SJCRH30 (cell line): ENCODE measurements at regions not wholly inside any gene's neighbourhood (a gene's known extent, or its start where the extent isn't known, plus 50 kb on each side); places are given as distances from the start of the nearest gene placed in this dataset.
A peak's percentile ranks its signal among the peaks of the same experiment; 100 is the strongest.

Experiments used
- DNase-seq, 2 experiments: peaks; one replicate each; pipeline ENCODE4 v3.0.0-alpha.2; 2015 to 2020
- H3K27ac ChIP-seq: fragments of 250-450 bp; sonication (Bioruptor Pico); 2 replicates; pipeline ENCODE4 v1.5.1; 2020; ENCODE audit warnings: mild to moderate bottlenecking, moderate library complexity
- H3K27me3 ChIP-seq: fragments of 250-450 bp; sonication (Bioruptor Pico); 2 replicates; pipeline ENCODE4 v1.5.1; 2020; ENCODE audit warnings: mild to moderate bottlenecking, moderate library complexity
- H3K36me3 ChIP-seq: fragments of 250-450 bp; sonication (Bioruptor Pico); 2 replicates; pipeline ENCODE4 v1.5.1; 2020; ENCODE audit warnings: mild to moderate bottlenecking, moderate library complexity
- H3K4me1 ChIP-seq: fragments of 250-450 bp; sonication (Bioruptor Pico); 2 replicates; pipeline ENCODE4 v1.5.1; 2020; ENCODE audit warnings: mild to moderate bottlenecking, moderate library complexity
- H3K4me3 ChIP-seq: fragments of 250-450 bp; sonication (Bioruptor Pico); 2 replicates; pipeline ENCODE4 v1.5.1; 2020; ENCODE audit warnings: mild to moderate bottlenecking, moderate library complexity
- H3K9me3 ChIP-seq: fragments of 250-450 bp; sonication (Bioruptor Pico); replicated peaks from 2 replicates; pipeline ENCODE4 v1.5.1; 2020; ENCODE audit warnings: mild to moderate bottlenecking, moderate library complexity

GRCh38 chr11:30089921-30090320, 73.1 kb upstream of the KCNA4 start:
- Histone ChIP-seq H3K4me1 (no peaks in the 10 kb centered on the region), H3K36me3 (no peaks in the 10 kb centered on the region), H3K27me3 (no peaks in the 10 kb centered on the region), H3K4me3 (no peak overlapping the region), H3K9me3 (no peaks in the 10 kb centered on the region), H3K27ac (no peak overlapping the region)
- DNase-seq: no peak

- H3K27me3 ChIP-seq: no peaks in the 10 kb centered on the region
- no peaks in the 10 kb centered on the region; the same call in 1 of the 2 replicates for H3K9me3 ChIP-seq
- H3K27ac ChIP-seq: no peak overlapping the region
- H3K4me3 ChIP-seq: no peak overlapping the region
- DNase-seq: no peak
- no peaks in the 10 kb centered on the region for H3K36me3 ChIP-seq
- no peaks in the 10 kb centered on the region for H3K4me1 ChIP-seq
Measured at GRCh38 chr11:30091246-30091645, 74.4 kb upstream of the KCNA4 start.

- no peaks in the 10 kb centered on the region for H3K36me3 ChIP-seq
- no peak overlapping the region for H3K27ac ChIP-seq
- H3K4me1 ChIP-seq: no peaks in the 10 kb centered on the region
- no peak for DNase-seq
- no peaks in the 10 kb centered on the region; the same call in 1 of the 2 replicates for H3K9me3 ChIP-seq
- H3K4me3 ChIP-seq: no peak overlapping the region
- H3K27me3 ChIP-seq: no peaks in the 10 kb centered on the region
Measured at GRCh38 chr11:30091737-30092136, 74.9 kb upstream of the KCNA4 start.

DNA sequence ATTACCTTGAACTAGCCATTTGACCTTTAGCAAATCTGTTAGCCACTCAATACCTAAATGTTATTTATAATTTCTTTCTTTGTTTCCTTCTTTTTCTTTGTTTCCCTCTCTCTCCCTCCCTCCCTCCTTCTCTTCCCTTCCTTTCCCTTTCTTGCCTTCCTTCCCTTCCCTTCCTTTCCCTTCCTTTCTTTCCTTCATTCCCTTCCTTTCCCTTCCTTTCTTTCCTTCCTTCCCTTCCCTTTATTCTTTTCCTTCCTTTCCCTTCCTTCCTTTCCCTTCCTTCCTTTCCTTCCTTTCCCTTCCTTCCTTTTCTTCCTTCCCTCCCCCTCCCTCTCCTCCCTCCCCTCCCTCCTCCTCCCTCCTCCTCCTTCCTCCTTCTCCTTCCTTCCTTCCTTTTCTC, 75.7 kb upstream of the KCNA4 start:
- Histone ChIP-seq H3K27me3 (no peaks in the 10 kb centered on the region), H3K4me1 (no peaks in the 10 kb centered on the region), H3K36me3 (no peaks in the 10 kb centered on the region), H3K27ac (no peak overlapping the region), H3K4me3 (no peak overlapping the region), H3K9me3 (no peaks in the 10 kb centered on the region; the same call in 1 of the 2 replicates)
- no peak for DNase-seq

DNA sequence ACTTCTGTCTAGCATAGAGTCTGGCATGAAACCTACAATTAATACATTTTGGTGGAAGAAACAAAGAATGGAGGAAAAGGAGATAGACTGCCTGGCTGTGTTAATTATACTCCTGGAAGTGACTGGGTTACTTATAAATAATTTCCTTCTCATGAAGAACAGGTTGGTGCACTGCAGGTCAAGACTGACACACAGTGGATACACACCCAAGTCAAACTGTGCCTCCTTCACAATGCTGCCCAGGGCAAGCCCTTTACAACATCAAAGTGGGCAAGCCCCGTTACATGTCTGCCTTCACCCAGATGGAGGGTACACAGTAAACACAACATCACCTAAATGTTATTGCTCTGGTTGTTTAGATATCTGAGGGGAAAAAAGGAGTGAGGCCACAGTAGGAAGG, 83.7 kb upstream of the KCNA4 start:
- H3K9me3 ChIP-seq: no peaks in the 10 kb centered on the region
- no peak overlapping the region for H3K4me3 ChIP-seq
- H3K36me3 ChIP-seq: no peaks in the 10 kb centered on the region
- H3K4me1 ChIP-seq: no peaks in the 10 kb centered on the region
- DNase-seq: no peak
- no peak overlapping the region for H3K27ac ChIP-seq
- H3K27me3 ChIP-seq: no peaks in the 10 kb centered on the region

DNA sequence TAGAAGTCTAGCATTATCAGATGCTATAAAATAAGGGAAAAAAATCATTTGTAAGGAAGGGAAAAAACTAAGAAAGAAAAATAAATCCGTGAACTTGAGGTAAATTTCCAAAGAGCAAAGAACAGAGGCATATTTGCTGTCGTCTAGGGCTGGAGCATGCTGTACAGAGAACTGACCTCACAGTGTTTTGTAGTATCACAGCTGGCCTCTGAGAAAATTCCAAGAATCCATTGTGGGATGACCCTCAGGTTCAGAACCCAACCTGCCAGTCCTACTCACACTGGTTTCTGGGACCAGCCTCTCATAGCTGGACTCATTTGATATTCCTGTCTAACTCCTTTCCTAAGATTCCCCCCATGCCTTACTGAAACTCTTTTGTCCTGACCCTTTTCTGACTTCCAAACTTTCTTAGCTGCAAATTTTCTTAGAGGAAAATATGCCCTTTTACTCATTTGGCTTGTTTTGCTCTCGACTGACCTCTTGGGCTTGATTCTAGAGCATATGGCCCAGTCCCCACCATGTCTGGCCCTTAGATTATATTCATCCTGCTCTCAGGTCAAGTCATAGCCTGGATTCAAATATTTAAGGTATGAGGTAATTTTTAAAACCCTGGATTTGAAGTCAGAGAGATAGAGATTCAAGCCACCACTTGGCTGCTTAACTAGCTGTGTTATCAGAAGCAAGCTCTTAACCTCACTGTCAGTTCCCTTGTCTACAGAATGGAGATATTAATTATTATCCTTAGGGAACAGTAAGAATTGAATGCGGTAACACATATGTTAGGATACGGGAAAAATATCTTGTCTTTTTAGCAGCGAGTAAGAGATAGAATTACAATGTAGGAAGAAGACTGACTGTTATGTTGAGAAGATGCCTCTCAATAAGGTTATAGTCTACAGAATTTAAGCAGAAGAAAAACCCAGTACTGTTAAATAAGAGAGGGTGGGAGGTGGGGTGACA, 89.7 kb upstream of the KCNA4 start:
- Histone ChIP-seq H3K4me3 (no peak overlapping the region), H3K27me3 (no peaks in the 10 kb centered on the region), H3K9me3 (no peaks in the 10 kb centered on the region), H3K4me1 (peaks cover 8% of the 10 kb centered on the region), H3K36me3 (no peaks in the 10 kb centered on the region), H3K27ac (no peak overlapping the region)
- DNase-seq: no peak

DNA sequence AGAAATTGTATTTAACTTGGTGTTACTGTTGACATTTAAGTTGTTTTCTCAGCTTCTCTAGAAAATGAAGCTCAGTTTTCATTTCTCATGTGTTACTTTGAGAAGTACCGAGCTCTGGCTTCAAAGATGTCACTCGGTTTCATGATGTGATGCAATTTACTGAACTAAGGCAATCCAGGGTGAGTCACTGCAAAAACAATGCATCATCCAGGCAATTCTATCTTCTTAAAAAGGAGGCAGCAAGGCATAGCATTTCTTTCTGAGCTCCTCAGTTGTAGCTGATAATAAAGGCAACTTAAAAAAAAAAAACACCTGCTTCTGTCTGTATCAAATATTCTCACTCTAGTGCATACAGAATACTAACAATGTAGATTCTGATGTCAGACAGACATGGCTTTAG, 91.1 kb upstream of the KCNA4 start:
- peak; percentile 9 to 43 for DNase-seq
- Histone ChIP-seq H3K9me3 (no peaks in the 10 kb centered on the region), H3K27me3 (no peaks in the 10 kb centered on the region), H3K27ac (no peak overlapping the region), H3K4me3 (no peak overlapping the region), H3K36me3 (no peaks in the 10 kb centered on the region), H3K4me1 (peaks cover 8% of the 10 kb centered on the region)

DNA sequence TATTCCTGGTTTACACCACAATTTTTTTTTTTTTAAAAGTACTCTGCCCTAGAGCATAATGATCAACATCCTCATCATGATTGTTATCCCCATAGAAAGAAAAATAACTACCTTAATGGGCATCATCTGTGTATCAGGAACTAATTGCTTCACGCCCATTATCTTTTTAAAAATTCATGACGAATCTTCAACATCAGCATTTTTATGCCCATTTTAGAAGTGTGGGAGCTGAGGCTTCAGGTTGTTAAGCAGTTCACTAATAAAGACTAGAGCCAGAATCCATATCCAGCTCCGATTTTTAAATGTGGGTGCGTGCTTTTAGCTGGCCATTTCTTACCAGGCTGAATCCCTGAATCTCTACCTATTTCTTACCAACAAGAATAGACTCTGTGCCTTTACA, 92.9 kb upstream of the KCNA4 start:
- no peak overlapping the region for H3K27ac ChIP-seq
- no peak overlapping the region for H3K4me3 ChIP-seq
- H3K27me3 ChIP-seq: no peaks in the 10 kb centered on the region
- peaks cover 8% of the 10 kb centered on the region for H3K4me1 ChIP-seq
- no peaks in the 10 kb centered on the region for H3K9me3 ChIP-seq
- no peak for DNase-seq
- no peaks in the 10 kb centered on the region for H3K36me3 ChIP-seq

- Histone ChIP-seq H3K27ac (no peak overlapping the region), H3K4me1 (peaks cover 8% of the 10 kb centered on the region), H3K9me3 (no peaks in the 10 kb centered on the region), H3K36me3 (no peaks in the 10 kb centered on the region), H3K4me3 (no peak overlapping the region), H3K27me3 (no peaks in the 10 kb centered on the region)
- no peak for DNase-seq
Measured at GRCh38 chr11:30110691-30111090, 93.9 kb upstream of the KCNA4 start.

- Histone ChIP-seq H3K27me3 (no peaks in the 10 kb centered on the region), H3K4me3 (no peak overlapping the region), H3K4me1 (peaks cover 8% of the 10 kb centered on the region), H3K27ac (no peak overlapping the region), H3K36me3 (no peaks in the 10 kb centered on the region), H3K9me3 (no peaks in the 10 kb centered on the region)
- no peak for DNase-seq
Measured at GRCh38 chr11:30111786-30112185, 95.0 kb upstream of the KCNA4 start.

DNA sequence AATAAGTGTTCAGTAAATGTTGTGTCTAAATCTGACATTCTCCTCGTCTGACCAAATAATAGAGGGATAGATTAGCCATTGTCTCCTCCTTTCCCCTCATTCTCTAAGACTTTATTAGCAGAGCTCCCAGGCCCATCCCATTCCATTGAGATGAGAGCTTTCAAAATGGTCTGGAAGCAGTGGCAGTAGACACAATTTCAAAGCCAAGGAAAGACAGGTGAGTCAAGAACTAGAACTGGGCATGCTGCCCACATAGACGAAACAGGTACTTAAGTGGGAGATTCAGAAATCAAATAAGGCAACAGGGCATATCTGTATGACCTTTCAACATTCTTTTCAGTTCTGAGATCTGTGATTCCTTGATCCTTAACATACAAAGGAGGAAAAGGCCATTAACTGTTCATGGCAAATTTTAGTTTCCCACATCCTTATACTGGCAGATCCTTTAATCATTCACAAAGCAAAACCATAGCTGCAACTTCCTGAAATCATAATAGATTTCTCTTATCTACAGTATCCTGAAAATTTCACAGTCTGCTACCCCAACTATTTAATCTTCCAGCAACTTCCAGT, 96.6 kb upstream of the KCNA4 start:
- Histone ChIP-seq H3K27me3 (no peaks in the 10 kb centered on the region), H3K36me3 (no peaks in the 10 kb centered on the region), H3K27ac (no peak overlapping the region), H3K4me3 (no peak overlapping the region), H3K9me3 (no peaks in the 10 kb centered on the region), H3K4me1 (peaks cover 4% of the 10 kb centered on the region)
- no peak for DNase-seq

DNA sequence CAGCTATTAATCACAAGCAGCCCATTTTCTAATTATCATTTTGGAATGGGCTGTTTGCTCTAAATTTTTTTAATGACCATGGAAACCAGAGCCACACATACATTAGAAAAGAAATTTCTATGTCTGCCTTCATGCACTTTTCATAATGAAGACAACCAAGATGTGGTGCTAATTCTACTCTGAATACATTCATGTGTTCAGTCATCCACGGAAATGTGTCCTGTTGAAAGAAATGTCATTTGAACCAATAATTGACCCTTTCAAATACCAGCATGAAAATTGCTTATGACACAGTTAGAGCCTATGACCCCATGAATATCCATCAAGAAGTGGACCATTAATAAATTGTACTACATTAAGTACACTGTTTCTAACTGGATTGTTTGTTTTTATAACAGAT, 99.7 kb upstream of the KCNA4 start:
- no peaks in the 10 kb centered on the region for H3K4me1 ChIP-seq
- no peaks in the 10 kb centered on the region for H3K36me3 ChIP-seq
- H3K4me3 ChIP-seq: no peak overlapping the region
- H3K27me3 ChIP-seq: no peaks in the 10 kb centered on the region
- no peaks in the 10 kb centered on the region for H3K9me3 ChIP-seq
- no peak for DNase-seq
- H3K27ac ChIP-seq: no peak overlapping the region

- Histone ChIP-seq H3K4me1 (no peaks in the 10 kb centered on the region), H3K36me3 (no peaks in the 10 kb centered on the region), H3K4me3 (no peak overlapping the region), H3K9me3 (no peaks in the 10 kb centered on the region), H3K27ac (no peak overlapping the region), H3K27me3 (no peaks in the 10 kb centered on the region)
- no peak for DNase-seq
Measured at GRCh38 chr11:30120045-30120589, 103.3 kb upstream of the KCNA4 start.

GRCh38 chr11:30125456-30125855, 105.4 kb upstream of the FSHB start:
- Histone ChIP-seq H3K4me1 (no peaks in the 10 kb centered on the region), H3K27me3 (no peaks in the 10 kb centered on the region), H3K36me3 (no peaks in the 10 kb centered on the region), H3K27ac (no peak overlapping the region), H3K9me3 (no peaks in the 10 kb centered on the region), H3K4me3 (no peak overlapping the region)
- DNase-seq: no peak

DNA sequence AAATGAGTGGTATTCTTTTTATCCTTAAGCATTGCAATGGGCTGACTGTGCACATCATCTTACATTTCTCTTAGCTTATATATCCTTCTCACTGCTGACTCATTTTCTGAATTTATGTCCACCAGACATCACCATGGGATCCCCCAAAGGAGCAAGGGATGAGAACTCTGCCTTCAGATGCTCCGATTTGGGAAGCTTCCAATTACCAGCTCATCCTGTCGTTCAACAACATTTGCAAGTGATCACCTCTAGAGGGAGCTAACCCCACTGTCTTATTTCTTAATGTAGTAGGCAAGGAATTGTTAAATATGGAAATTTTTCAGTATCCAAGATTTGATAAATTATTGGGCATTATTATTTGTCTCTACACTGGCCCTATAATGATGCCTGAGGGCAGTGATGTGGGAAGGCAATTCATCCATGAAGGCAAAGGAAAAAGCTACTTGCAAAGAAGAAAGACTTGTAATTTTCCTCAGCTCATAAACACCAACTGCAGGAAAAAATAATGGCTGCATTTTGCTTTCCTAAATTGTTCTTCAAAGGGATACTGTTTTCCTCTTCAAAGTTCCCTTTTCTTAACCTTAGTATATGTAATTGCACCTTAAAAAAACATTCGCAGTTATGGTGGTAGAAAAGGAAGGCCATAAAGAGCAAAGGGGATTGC, 102.4 kb upstream of the FSHB start:
- no peaks in the 10 kb centered on the region for H3K9me3 ChIP-seq
- H3K36me3 ChIP-seq: no peaks in the 10 kb centered on the region
- H3K27me3 ChIP-seq: no peaks in the 10 kb centered on the region
- H3K4me3 ChIP-seq: no peak overlapping the region
- no peak overlapping the region for H3K27ac ChIP-seq
- DNase-seq: peak; percentile 27 to 70
- H3K4me1 ChIP-seq: no peaks in the 10 kb centered on the region
